ENCODE measurements at regions not wholly inside any gene's neighbourhood (a gene's known extent, or its start where the extent isn't known, plus 50 kb on each side); places are given as distances from the start of the nearest gene placed in this dataset.

DNA sequence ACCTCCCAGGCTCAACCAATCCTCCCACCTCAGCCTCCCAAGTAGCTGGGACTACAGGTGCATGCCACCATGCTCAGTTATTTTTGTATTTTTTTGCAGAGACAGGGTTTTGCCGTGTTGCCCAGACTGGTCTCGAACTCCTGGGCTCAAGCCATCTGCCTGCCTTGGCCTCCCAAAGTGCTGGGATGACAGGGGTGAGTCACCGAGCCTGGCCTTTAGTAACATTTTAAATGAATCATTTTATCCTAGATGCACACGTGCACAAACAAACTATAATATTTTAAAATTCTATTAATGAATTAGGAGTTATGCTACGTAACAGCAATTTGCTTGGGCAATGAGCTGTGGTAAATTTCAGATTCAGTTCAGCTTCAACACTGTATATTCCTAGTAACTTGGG is 862.5 kb upstream of the ID2 start:
- no peak for DNase-seq (ENCODE audit: extremely low spot score, unreplicated experiment)
- TF ChIP-seq CTCF (IDR thresholded peaks at IDR 0.05) = no peak

GRCh38 chr2:7819850-7820249 is 862.0 kb upstream of the ID2 start:
- Mint-ChIP-seq H3K9me3 (ENCODE audit: unreplicated experiment) (no peaks in the 10 kb centered on the region), H3K4me1 (ENCODE audit: unreplicated experiment) (no peaks in the 10 kb centered on the region), H3K4me3 (ENCODE audit: unreplicated experiment) (no peak overlapping the region), H3K27ac (ENCODE audit: unreplicated experiment) (no peak overlapping the region), H3K27me3 (ENCODE audit: unreplicated experiment) (no peaks in the 10 kb centered on the region), H3K36me3 (ENCODE audit: unreplicated experiment) (no peaks in the 10 kb centered on the region)
- TF ChIP-seq CTCF (IDR thresholded peaks at IDR 0.05) = no peak
- DNase-seq (ENCODE audit: extremely low spot score, unreplicated experiment) = no peak

More for the DNA sequence above, 862.5 kb upstream of the ID2 start:
- no peak overlapping the region for H3K4me3 Mint-ChIP-seq (ENCODE audit: unreplicated experiment)
- H3K27ac Mint-ChIP-seq (ENCODE audit: unreplicated experiment) = no peak overlapping the region
- no peaks in the 10 kb centered on the region for H3K36me3 Mint-ChIP-seq (ENCODE audit: unreplicated experiment)
- no peaks in the 10 kb centered on the region for H3K27me3 Mint-ChIP-seq (ENCODE audit: unreplicated experiment)
- peaks cover 3% of the 10 kb centered on the region for H3K9me3 Mint-ChIP-seq (ENCODE audit: unreplicated experiment)
- H3K4me1 Mint-ChIP-seq (ENCODE audit: unreplicated experiment) = no peaks in the 10 kb centered on the region

DNA sequence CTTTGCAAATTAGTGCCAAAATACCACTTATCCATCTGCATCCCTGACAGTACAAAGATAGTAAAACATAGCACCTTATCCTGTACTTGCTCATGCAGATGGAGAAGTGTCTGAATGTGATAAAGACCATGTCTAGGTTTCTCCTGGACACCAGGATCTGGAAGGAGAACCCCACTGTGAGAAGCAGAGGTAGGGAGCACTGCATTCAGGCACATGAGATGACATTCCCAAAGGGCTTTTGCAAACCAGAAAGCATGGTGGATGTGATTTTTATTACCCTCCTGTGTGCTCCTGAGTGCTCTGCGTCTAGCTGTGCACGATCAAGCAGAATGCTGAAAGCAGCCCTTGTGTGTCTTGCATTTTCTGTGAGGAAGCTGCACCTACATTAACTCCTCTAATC is 857.6 kb upstream of the ID2 start:
- no peak for DNase-seq (ENCODE audit: extremely low spot score, unreplicated experiment)
- H3K27ac Mint-ChIP-seq (ENCODE audit: unreplicated experiment) = no peak overlapping the region
- no peaks in the 10 kb centered on the region for H3K27me3 Mint-ChIP-seq (ENCODE audit: unreplicated experiment)
- TF ChIP-seq CTCF (IDR thresholded peaks at IDR 0.05) = no peak
- no peaks in the 10 kb centered on the region for H3K9me3 Mint-ChIP-seq (ENCODE audit: unreplicated experiment)
- no peaks in the 10 kb centered on the region for H3K36me3 Mint-ChIP-seq (ENCODE audit: unreplicated experiment)
- peaks cover 7% of the 10 kb centered on the region for H3K4me1 Mint-ChIP-seq (ENCODE audit: unreplicated experiment)
- no peak overlapping the region for H3K4me3 Mint-ChIP-seq (ENCODE audit: unreplicated experiment)

- peaks cover 7% of the 10 kb centered on the region for H3K4me1 Mint-ChIP-seq (ENCODE audit: unreplicated experiment)
- no peak overlapping the region for H3K4me3 Mint-ChIP-seq (ENCODE audit: unreplicated experiment)
- TF ChIP-seq CTCF (IDR thresholded peaks at IDR 0.05) = no peak
- no peaks in the 10 kb centered on the region for H3K9me3 Mint-ChIP-seq (ENCODE audit: unreplicated experiment)
- H3K27me3 Mint-ChIP-seq (ENCODE audit: unreplicated experiment) = no peaks in the 10 kb centered on the region
- H3K27ac Mint-ChIP-seq (ENCODE audit: unreplicated experiment) = no peak overlapping the region
- H3K36me3 Mint-ChIP-seq (ENCODE audit: unreplicated experiment) = no peaks in the 10 kb centered on the region
- DNase-seq (ENCODE audit: extremely low spot score, unreplicated experiment) = no peak
Observed at GRCh38 chr2:7825591-7826312, 856.1 kb upstream of the ID2 start.

DNA sequence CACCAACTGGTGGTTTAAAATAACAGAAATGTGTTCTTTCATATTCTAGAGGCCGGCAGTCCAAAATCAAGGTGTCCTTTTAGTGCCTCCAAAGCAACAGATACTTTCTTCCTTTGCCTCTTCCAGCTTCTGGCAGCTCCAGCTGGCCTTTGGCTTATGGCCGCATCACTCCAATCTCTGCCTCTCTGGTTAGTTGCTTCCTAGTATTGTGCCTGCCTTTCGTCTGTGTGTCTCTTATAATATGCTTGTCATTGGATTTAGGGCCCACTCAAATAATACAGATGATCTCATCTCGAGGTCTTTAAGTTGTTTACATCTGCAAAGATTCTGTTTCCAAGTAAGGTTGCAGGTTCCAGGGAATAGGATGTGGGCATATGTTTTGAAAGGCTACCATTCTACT is 855.2 kb upstream of the ID2 start:
- no peaks in the 10 kb centered on the region for H3K27me3 Mint-ChIP-seq (ENCODE audit: unreplicated experiment)
- H3K9me3 Mint-ChIP-seq (ENCODE audit: unreplicated experiment) = no peaks in the 10 kb centered on the region
- H3K36me3 Mint-ChIP-seq (ENCODE audit: unreplicated experiment) = no peaks in the 10 kb centered on the region
- no peak overlapping the region for H3K4me3 Mint-ChIP-seq (ENCODE audit: unreplicated experiment)
- DNase-seq (ENCODE audit: extremely low spot score, unreplicated experiment) = no peak
- H3K27ac Mint-ChIP-seq (ENCODE audit: unreplicated experiment) = no peak overlapping the region
- no peak for TF ChIP-seq CTCF (IDR thresholded peaks at IDR 0.05)
- peaks cover 7% of the 10 kb centered on the region for H3K4me1 Mint-ChIP-seq (ENCODE audit: unreplicated experiment)
